Lower leg skin (tissue), 3 donors: ENCODE measurements at regions not wholly inside any gene's neighbourhood (a gene's known extent, or its start where the extent isn't known, plus 50 kb on each side); places are given as distances from the start of the nearest gene placed in this dataset.
"Not testable (repeated sequence)": the region's sequence is repeated elsewhere in the genome, so short reads cannot be mapped to it uniquely, and the experiment has no call there.

Experiments
- DNase-seq, 2 donors: peaks; one replicate each; pipeline ENCODE4 v3.0.0-alpha.2; 2019; ENCODE audit warnings: low spot score in 2 of 2
- H3K4me3 ChIP-seq: fragments of 200-600 bp; sonication (generic); 2 replicates; pipeline ENCODE4 v1.5.1; 2017; ENCODE audit warnings: mild to moderate bottlenecking, low read depth; ENCODE audit not compliant: poor library complexity, severe bottlenecking
- WGBS, 2 donors: methylation state at CpG; one replicate each; pipeline ENCODE4 v1.1.5; 2018; 5-methylcytosine and 5-hydroxymethylcytosine counted together
- intact Hi-C: fragments of 100-400 bp; cut with DNase I; formaldehyde crosslinking; loops from one replicate; pipeline ENCODE4 v1.15.0; 2023; ENCODE audit warnings: low total_unique reads

- DNase-seq, H3K4me3 ChIP-seq, intact Hi-C loops: not testable (repeated sequence)
- 92 to 96% methylated on average over 12 of the region's 12 CpGs for WGBS, 2 donors
Measured at GRCh38 chr3:195984392-195985030, 76.2 kb upstream of the TNK2 start.

GRCh38 chr3:195983880-195984279 lies 75.5 kb upstream of the TNK2 start:
- intact Hi-C loops, H3K4me3 ChIP-seq, DNase-seq: not testable (repeated sequence)
- WGBS, 2 donors = 80 to 86% methylated on average over 16 of the region's 16 CpGs

GRCh38 chr3:195982754-195983153 lies 74.4 kb upstream of the TNK2 start:
- H3K4me3 ChIP-seq, DNase-seq, intact Hi-C loops: not testable (repeated sequence)
- 95 to 96% methylated on average over 17 of the region's 17 CpGs for WGBS, 2 donors

GRCh38 chr3:195981778-195982177 lies 73.4 kb upstream of the TNK2 start:
- H3K4me3 ChIP-seq, intact Hi-C loops, DNase-seq: not testable (repeated sequence)
- WGBS, 2 donors = 73 to 76% methylated on average over 7 of the region's 7 CpGs

GRCh38 chr3:195979877-195980276 lies 71.5 kb upstream of the TNK2 start:
- 96% methylated on average over 10 of the region's 10 CpGs for WGBS, 2 donors
- intact Hi-C loops, H3K4me3 ChIP-seq, DNase-seq: not testable (repeated sequence)

GRCh38 chr3:195978585-195978984 lies 70.2 kb upstream of the TNK2 start:
- H3K4me3 ChIP-seq, intact Hi-C loops, DNase-seq: not testable (repeated sequence)
- 86 to 92% methylated on average over 2 to 7 of the region's 11 CpGs for WGBS, 2 donors

GRCh38 chr3:195976876-195977275 lies 68.5 kb upstream of the TNK2 start:
- WGBS, 2 donors = 75 to 90% methylated on average over 2 to 4 of the region's 19 CpGs

GRCh38 chr3:195974281-195974680 lies 65.9 kb upstream of the TNK2 start:
- H3K4me3 ChIP-seq, DNase-seq, intact Hi-C loops: not testable (repeated sequence)
- 91 to 95% methylated on average over 11 to 13 of the region's 13 CpGs for WGBS, 2 donors

More at GRCh38 chr3:195976876-195977275, 68.5 kb upstream of the TNK2 start:
- H3K4me3 ChIP-seq, intact Hi-C loops, DNase-seq: not testable (repeated sequence)

GRCh38 chr3:195970873-195971272 lies 62.5 kb upstream of the TNK2 start:
- H3K4me3 ChIP-seq, intact Hi-C loops, DNase-seq: not testable (repeated sequence)
- WGBS, 2 donors = 94 to 95% methylated on average over 9 of the region's 9 CpGs

- 92% methylated on average over 21 of the region's 22 CpGs for WGBS, 2 donors
- DNase-seq = not testable (repeated sequence)
Measured at GRCh38 chr3:195969838-195970776, 61.8 kb upstream of the TNK2 start.

GRCh38 chr3:195969341-195969740 lies 61.0 kb upstream of the TNK2 start:
- intact Hi-C loops, H3K4me3 ChIP-seq, DNase-seq: not testable (repeated sequence)
- WGBS, 2 donors = 88 to 90% methylated on average over 9 of the region's 9 CpGs

More at GRCh38 chr3:195969838-195970776, 61.8 kb upstream of the TNK2 start:
- intact Hi-C loops, H3K4me3 ChIP-seq: not testable (repeated sequence)

- WGBS, 2 donors = 92 to 95% methylated on average over 7 to 8 of the region's 10 CpGs
- intact Hi-C loops, DNase-seq, H3K4me3 ChIP-seq: not testable (repeated sequence)
Measured at GRCh38 chr3:195968104-195968503, 59.8 kb upstream of the TNK2 start.

- H3K4me3 ChIP-seq, intact Hi-C loops, DNase-seq: not testable (repeated sequence)
- WGBS, 2 donors = no CpG with 5 or more reads among the region's 16 CpGs
Measured at GRCh38 chr3:195967387-195967720, 59.0 kb upstream of the TNK2 start.

- H3K4me3 ChIP-seq, intact Hi-C loops, DNase-seq: not testable (repeated sequence)
- WGBS, 2 donors = 69 to 76% methylated on average over 12 to 13 of the region's 15 CpGs
Measured at GRCh38 chr3:195966563-195967386, 58.4 kb upstream of the TNK2 start.
